Tibial nerve (tissue), 3 donors: ENCODE measurements at regions not wholly inside any gene's neighbourhood (a gene's known extent, or its start where the extent isn't known, plus 50 kb on each side); places are given as distances from the start of the nearest gene placed in this dataset.
"Not testable (repeated sequence)": the region's sequence is repeated elsewhere in the genome, so short reads cannot be mapped to it uniquely, and the experiment has no call there.

Experiments
- CTCF ChIP-seq, 5 experiments: fragments of 200-600 bp in 3 of 5; fragments of 450-650 bp in 2 of 5; sonication (generic) in 3 of 5; IDR thresholded peaks; one replicate each; pipeline ENCODE4 v1.5.1; 2016 to 2019; ENCODE audit warnings: antibody characterized with exemption in 5 of 5, mild to moderate bottlenecking in 3 of 5, moderate library complexity in 2 of 5
- POLR2A ChIP-seq, 2 donors: fragments of 450-650 bp; IDR thresholded peaks; one replicate each; pipeline ENCODE4 v1.6.1; 2017; ENCODE audit warnings: antibody characterized with exemption in 2 of 2, mild to moderate bottlenecking in 2 of 2, moderate library complexity in 2 of 2

- not testable (repeated sequence) for TF ChIP-seq CTCF, POLR2A (IDR thresholded peaks at IDR 0.05)
Measured at GRCh38 chr2:111505267-111505666, 378.7 kb downstream of the ANAPC1 start.
